ENCODE measurements at regions not wholly inside any gene's neighbourhood (a gene's known extent, or its start where the extent isn't known, plus 50 kb on each side); places are given as distances from the start of the nearest gene placed in this dataset.

DNA sequence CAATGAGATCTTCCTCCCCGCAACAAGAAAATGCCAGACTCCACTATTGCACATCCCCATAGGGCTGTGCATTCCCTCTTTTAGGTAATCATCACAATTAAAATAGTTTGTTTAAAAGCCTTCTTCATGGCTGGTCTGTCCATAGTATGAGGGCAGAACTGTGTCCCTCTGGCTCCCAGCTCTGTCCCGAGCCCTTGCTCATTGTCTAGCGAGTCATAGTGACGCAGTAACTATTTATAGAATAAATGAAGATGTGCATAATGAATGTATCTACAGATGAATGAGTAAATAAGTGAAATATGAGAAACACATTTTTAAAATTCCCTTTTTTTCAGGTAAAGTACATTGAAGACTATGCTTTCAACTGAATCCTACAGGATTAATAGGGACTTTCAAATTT lies 128.4 kb upstream of the TMC3 start:
- no peak for TF ChIP-seq POLR2AphosphoS5 (IDR thresholded peaks at IDR 0.05; ENCODE audit: low read depth, low read length)
- TF ChIP-seq POLR2A (IDR thresholded peaks at IDR 0.05; ENCODE audit: low read depth, low read length): no peak

Measured in GM12891 (cell line).